IPS-18c (cell line): ENCODE measurements at regions not wholly inside any gene's neighbourhood (a gene's known extent, or its start where the extent isn't known, plus 50 kb on each side); places are given as distances from the start of the nearest gene placed in this dataset.

Experiments used
- H3K4me3 ChIP-seq: 2 replicates; pipeline ENCODE4 v1.7.0; 2013; ENCODE audit warnings: low read depth, mild to moderate bottlenecking, low read length, moderate library complexity; ENCODE audit not compliant: insufficient read depth
- H3K9me3 ChIP-seq: one replicate; pipeline ENCODE4 v1.6.1; 2013; ENCODE audit warnings: mild to moderate bottlenecking, low read length, moderate library complexity; ENCODE audit not compliant: control insufficient read depth, insufficient read depth

DNA sequence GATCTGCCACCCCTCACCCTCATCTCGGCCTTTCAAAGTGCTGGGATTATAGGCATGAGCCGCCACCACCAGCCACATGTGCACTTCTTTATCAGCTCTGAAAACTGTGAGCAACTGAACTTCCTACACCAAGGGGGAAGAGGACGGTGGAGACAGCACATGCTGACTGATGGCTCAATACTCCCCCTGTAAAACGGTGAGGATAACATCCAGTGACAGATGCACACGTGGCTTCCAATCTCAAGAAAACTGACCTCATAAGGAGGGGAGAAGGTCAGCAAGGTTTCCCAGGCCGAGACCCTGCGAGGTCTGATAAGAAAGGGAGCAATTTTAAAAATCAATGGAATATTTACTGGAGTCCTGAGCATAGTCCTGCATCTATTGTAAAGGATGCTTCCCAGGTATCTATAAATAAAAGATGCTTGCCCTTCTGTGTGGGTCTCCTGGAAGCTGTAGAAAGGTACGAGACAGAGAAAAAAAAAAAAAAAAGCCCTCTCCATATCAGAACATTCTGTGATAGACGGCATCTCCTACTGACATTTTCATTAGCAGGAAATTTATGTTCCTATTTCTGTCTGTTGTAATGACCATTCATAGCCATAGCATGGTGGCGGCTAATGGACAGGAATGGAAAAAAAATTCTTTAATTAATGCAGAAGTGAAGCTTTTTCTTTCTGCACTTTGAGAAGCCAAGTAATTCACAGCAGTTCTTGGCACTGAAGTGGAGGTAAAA lies 385.1 kb downstream of the ZNF536 start:
- no peak overlapping the region for H3K4me3 ChIP-seq
- H3K9me3 ChIP-seq = no peaks in the 10 kb centered on the region

DNA sequence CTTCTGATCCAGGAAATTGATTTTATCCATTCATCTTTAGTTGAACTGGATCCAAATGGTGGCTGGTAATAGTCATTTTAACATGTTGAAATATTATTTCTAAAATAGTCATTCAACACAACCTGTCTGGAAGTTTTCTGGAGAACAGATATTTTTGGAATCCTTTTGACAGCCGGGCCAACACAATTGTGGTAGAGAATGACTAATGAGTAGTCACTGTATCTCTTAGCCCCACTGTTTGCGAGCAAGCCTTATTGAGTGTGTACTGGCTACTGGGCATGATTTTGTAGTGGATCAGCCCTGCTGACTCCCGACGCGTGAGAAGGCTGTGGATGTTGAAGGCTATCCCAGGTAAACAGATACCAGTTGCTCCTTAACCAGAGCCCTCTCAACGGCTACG lies 383.4 kb downstream of the ZNF536 start:
- Histone ChIP-seq H3K4me3 (no peak overlapping the region), H3K9me3 (no peaks in the 10 kb centered on the region)

DNA sequence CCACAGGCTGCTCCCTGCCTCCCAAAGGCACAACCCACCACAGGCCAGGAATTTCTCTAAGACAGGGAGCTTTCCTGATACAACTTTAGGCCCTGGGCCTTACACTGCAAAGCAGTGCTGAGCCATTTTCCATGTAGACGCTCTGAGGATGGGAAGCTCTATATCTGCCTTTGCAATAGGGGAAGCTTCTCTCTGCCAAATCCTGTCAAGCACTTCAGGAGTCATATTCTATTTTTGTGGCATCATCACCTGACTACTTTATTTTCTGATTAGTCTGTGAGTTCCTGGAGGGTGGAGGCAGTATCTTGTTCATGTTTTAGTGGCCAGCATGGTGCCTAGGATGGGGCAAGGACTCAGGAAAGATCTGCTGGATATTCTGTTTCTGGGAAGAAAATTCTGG lies 382.0 kb downstream of the ZNF536 start:
- no peaks in the 10 kb centered on the region for H3K9me3 ChIP-seq
- no peak overlapping the region for H3K4me3 ChIP-seq

DNA sequence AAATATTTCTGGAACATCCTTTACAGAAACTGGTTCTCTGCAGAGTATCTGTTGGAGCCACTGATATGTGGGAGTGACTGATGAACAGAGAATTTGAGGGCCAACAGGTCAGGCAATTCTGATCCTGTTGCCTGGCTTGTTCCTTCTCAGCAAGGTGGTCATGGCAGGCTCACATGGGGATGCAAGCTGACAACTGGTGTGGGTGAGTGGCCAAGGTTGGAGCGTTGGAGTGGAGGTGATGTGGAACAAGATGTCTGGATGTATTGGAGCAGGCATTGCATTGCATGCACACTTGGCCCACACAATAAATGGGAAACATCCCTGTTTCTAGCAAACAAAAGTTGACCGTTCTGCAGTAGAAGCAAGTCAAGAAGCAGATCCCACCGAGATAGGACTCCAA lies 380.7 kb downstream of the ZNF536 start:
- no peak overlapping the region for H3K4me3 ChIP-seq

DNA sequence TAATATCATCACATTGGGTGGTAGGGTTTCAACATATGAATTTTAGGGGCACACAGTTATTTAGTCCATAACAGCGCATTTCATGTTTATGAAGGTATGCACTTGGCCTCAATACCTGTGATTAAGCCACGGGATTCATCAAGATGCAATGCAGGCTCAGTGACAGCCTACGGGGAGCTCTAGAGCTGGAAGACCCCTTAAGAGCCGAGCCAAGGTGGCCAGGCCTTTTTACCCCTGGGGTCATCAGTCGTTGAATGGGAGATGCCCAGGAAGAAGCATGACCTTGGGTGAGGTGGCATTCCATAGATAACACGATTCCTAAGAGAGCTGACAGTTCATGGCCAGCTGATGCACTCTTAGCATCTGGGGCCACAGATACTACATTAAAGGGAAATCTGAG lies 380.0 kb downstream of the ZNF536 start:
- Histone ChIP-seq H3K9me3 (no peaks in the 10 kb centered on the region), H3K4me3 (no peak overlapping the region)

More for the DNA sequence above, 380.7 kb downstream of the ZNF536 start:
- H3K9me3 ChIP-seq = no peaks in the 10 kb centered on the region

DNA sequence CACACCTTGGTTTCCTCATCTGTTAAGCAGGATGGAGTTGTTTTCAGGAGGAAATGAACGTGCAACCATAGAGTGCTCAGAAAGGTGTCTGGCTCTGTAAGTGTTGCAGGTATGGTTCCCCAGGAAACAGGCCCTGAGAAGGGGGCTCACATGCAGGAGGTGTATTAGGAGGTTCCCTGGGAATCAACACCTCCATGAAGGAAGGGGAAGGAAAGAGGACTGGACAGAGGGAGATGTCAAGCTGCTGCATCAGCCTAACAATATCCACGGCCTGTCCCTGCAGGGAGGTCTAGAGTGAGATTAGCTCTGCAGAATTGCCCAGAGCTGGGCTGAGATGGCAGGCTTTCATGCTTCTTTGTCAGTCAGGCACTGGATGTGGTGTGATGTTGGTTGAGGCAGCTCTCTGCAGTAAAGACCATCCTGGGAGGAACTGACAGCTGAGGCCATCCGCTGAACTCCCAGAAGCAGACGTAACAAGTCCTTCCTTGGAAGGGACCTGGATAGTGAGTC lies 373.3 kb downstream of the ZNF536 start:
- no peak overlapping the region for H3K4me3 ChIP-seq
- no peaks in the 10 kb centered on the region for H3K9me3 ChIP-seq

DNA sequence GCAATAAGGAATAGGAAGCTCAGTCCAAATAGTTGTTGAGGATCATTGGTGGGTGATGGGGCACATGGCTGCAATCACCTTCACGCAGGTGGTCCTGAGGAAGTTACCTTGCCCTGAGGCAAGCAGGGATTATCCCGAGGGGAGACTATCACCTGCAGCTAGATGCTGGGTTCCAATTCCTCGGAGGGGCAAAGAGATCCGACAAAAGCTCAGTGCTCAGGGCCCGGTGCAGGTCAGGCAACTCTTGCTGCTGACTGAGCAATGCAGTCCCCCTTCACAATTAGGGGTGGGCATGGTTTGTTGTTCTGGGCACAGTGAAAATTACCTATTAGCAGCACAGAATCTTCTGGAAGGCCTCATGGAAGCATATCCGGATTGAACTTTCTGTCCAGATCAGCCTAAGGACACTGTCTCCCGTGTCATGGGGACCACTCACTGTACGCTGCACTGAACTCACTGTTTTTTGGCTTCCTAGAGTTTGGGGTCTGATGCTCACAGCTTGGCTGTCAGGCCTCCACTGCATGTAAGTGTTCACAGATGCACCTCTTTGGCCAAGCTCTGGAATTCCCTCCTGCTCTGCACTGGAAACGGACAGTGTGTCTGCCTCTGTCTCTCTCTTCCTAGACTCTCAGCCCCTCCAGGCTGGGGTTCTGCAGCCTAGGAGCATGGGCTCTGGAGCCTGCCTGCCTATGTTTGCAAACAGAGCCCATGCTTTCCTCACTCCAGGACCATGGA lies 372.7 kb downstream of the ZNF536 start:
- Histone ChIP-seq H3K4me3 (no peak overlapping the region), H3K9me3 (no peaks in the 10 kb centered on the region)

DNA sequence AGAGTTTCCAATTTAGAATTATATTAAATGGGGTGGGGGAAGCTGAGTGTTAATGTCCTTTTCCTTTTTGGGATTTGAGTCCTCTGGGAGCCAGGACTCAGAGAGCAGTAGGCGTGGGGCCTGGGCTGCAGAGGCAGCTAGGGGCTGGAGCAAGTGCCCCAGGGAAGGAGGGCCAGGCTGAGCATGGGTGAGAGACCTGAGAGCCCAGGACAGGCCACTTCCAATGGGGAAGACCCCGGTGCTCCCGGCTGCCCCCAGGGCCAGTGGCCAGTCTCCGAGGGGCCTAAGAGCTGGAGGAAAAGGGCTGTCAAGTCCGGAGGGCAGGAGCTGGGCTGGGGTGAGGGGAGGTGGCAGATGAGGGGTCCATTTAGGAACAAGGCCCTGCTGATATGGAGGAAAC lies 371.5 kb downstream of the ZNF536 start:
- Histone ChIP-seq H3K9me3 (no peaks in the 10 kb centered on the region), H3K4me3 (no peak overlapping the region)

DNA sequence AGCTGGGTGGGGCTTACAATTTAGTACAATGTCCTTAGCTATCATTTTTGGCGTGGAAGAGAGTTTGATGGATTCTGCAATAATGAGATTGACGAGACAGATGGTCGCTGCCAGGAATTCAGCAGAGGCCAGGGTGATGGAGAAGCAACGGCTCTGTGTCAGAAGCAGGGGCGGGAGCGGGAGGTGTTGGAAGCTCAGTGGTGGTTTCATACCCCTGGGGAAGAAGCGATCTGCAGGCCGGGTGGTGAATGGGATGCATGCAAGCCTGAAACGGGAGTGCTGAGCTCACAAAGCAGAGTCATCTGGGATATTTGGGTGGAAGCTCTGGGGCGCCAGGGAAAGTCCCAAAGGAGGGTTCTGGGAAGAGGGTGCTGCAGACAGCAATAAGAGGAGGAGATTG lies 370.8 kb downstream of the ZNF536 start:
- H3K4me3 ChIP-seq = no peak overlapping the region
- H3K9me3 ChIP-seq = no peaks in the 10 kb centered on the region

DNA sequence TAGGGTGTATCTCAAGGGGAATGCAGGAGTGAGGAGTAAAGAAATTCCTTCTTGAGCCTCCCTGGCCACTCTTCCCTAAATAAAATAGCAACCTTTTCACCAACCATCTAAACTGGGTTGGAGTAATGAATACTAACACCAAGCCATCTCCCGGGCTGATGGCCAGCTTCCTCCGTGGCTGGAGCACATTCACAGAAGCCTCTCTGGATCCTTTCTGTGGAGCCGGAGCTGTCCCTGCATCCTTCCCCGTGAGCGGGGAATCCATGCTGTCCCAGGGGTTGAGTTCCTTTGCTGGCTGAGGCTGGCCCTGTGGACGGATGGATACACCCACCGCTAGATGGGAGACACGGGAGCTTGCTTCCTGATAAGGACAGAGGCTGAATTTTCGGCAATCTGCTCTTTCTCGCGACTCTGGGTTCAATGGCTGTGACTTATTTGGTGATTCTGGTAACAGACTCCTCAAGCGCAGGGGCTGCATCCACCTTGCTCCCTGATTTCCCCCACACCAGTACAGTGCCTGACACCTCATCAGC lies 370.3 kb downstream of the ZNF536 start:
- Histone ChIP-seq H3K9me3 (no peaks in the 10 kb centered on the region), H3K4me3 (no peak overlapping the region)

DNA sequence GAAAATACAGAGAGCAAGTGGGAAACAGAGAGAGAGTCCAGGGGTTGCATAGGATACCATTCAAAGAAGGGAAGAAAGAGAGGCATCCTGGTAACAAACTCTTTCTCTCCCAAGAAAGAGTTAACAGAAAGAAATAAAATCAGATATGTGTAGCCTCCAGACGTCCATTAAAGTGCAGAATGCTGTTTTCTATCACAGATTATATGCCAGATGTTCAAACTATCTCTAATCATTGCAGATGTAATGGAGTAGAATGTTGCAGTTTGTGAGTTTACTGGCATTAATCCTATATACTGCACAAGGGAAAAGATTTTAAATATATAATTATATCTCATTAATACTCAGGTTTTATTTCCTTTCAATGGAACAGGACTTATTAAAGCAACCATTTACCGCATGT lies 369.4 kb downstream of the ZNF536 start:
- no peak overlapping the region for H3K4me3 ChIP-seq
- no peaks in the 10 kb centered on the region for H3K9me3 ChIP-seq

DNA sequence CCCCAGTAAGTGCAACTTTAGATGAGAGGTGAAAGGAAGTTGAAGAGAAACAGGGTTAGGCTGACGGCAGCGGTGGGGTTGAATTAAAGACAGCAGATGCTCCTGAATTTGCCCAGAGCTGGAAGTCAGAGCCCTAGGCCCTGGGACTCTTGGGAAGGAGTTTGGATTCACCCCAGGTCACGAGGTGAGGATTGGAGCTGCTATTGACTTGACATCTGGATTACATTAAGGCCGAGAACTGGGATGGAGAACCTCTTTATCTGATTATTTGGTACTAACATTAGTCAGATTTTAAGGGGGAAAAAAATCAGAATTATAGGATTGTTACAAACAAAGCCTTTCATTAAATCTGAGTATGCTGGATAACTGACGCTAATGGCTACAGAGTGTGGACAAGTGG lies 367.2 kb downstream of the ZNF536 start:
- H3K9me3 ChIP-seq = no peaks in the 10 kb centered on the region
- no peak overlapping the region for H3K4me3 ChIP-seq

DNA sequence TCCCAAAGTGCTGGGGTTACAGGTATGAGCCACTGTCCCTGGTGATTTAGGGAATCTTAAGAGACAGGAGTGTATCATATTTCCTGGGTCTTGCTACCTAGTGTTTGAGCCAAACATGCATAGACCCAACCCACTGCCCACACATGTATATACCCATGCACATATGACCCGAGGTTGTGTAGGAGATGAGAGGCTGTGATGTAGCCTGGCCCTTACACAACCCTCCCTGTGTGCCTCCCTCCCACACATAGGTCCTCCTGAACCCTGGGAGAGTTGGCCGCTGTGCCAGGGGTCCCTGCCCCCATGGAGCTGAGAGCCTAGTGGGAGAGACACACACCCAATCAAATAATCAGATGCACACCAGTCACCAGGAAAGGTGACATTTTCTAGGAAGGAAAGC lies 365.9 kb downstream of the ZNF536 start:
- Histone ChIP-seq H3K4me3 (no peak overlapping the region), H3K9me3 (no peaks in the 10 kb centered on the region)

DNA sequence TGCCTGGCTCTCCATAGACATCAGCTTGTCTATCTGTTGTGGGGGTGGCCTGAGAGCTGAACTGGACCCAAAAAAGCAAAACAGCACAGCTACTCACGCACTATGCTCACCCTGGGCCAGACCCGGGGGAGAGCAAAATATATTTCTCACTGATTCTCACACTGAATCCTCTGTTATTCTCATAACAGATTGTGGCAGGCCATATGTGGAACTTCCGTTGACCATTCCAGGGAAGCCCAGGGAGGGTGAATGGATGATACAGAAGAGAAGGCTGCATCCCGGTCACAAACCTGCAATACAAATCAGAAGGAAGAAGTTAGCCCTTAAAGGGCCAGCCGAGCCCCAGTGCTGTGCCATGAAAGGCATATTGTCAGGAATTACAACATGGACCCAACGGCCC lies 362.5 kb downstream of the ZNF536 start:
- no peak overlapping the region for H3K4me3 ChIP-seq
- no peaks in the 10 kb centered on the region for H3K9me3 ChIP-seq

DNA sequence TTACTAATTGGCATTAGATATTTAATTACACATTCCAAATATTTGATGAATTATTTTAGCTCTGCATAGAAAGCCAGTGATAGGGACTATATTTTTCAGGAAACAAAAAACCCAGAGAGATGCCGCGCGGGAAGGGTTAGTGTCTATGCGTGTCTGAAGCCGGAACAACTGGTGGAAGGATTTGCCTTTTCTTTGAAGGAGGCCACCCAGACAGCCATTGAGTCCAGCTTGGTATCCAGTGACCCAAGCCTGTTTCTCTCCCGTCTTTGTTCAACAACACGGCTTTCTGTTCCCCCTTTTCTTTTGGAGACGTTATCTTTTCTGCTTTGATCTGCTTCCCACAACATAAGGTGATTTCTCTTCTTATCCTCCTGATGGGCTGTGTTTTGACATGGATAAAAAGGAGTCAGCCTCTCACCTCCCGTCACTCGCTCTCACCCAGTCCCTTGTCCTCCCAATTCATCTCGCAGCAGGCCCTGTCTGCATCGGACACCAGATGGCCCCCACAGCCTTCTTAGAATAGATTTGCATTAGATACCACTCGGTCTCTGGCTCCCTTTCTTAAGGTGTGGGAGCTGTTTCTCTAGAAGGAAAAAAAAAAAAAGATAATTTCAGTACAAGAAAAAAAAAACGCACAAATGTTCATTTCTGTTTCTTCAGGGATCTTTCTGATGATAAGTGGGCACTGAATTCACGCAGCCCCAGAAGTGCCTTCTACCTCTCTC lies 361.8 kb downstream of the ZNF536 start:
- Histone ChIP-seq H3K9me3 (no peaks in the 10 kb centered on the region), H3K4me3 (no peak overlapping the region)

DNA sequence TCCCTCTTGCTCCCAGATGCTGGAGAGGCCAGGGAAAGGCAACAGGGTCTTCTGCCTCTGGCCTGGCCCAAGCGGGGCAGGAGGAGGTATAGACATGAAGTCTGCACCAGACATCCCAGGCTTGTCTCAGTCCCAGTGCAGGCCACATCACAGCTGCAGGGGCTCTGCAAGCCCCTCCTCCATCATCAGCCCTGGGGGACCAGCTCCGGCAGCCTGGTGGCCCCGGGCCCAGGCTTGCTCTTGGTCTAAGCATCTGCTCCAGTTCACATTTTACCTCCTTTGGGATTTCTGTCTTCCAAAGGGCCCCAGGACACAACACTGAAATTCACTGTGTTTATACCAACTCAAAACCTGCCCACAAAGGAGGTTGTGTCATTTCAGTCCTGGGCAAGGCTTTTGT lies 359.4 kb downstream of the ZNF536 start:
- Histone ChIP-seq H3K9me3 (no peaks in the 10 kb centered on the region), H3K4me3 (no peak overlapping the region)

DNA sequence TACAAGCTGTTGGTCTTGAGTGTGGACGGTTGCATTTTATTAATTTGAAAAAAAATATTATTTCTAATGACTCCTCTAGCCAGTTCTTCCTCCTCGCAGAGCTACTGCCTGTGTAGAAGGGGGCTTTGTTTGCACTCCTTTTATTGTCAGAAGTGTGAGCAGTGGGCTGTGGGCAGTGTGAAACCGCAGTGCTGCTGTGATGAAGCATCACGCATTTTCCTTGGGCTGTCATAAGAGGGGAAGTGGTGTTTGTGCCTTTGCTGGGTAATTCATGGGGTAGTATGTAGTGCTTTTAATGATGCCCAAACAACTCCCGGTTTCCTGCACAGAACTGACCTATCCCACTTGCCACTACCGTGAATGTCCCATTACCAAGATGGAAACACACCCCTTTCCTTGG lies 357.3 kb downstream of the ZNF536 start:
- no peaks in the 10 kb centered on the region for H3K9me3 ChIP-seq
- H3K4me3 ChIP-seq = no peak overlapping the region

DNA sequence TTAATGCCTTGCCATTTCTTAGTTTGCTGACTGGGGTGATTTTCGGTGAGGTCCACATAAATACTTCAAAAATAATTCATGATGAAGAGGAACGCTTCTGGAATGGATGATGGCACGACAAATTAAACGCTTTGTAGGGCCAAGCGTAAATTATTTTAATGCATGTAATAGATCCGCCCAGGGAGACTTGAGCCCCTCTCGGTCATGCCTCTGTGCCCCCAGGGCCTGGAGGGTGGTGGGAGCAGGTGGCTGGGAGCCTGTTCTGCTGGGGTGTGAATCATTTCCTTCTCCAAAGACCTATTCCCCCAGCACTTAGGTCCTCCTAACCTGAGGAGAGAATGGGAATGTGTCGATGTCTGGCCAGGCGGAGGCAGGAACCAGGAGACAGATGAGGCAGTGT lies 350.6 kb downstream of the ZNF536 start:
- H3K9me3 ChIP-seq = no peaks in the 10 kb centered on the region
- H3K4me3 ChIP-seq = no peak overlapping the region
